ENCODE measurements at regions not wholly inside any gene's neighbourhood (a gene's known extent, or its start where the extent isn't known, plus 50 kb on each side); places are given as distances from the start of the nearest gene placed in this dataset.

DNA sequence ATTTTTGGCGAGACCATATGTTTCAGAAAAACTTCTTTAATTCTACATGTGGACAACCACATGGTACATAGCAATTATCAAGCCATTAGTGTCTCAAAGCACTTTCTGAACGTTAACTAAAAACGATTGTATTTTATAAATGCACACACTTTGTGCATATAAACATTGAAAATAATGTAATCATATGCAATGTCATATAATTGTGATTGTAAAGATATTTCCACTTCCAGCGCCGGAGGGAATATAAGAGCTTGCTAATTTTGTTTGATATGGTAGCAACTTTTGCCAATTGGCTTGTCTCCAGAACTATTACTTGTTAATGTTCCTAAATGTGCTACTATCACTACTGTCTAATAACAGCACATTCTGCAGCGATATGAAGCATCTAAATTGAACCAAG lies 162.3 kb upstream of the SMIM31 start (continued):
- TF ChIP-seq GLIS2 (tag by site-specific recombination; IDR thresholded peaks at IDR 0.05), result no peak
- no peak for TF ChIP-seq ZFP37 (tag by site-specific recombination; IDR thresholded peaks at IDR 0.05)
- TF ChIP-seq ZNF501 (tag by site-specific recombination; IDR thresholded peaks at IDR 0.05), result no peak

DNA sequence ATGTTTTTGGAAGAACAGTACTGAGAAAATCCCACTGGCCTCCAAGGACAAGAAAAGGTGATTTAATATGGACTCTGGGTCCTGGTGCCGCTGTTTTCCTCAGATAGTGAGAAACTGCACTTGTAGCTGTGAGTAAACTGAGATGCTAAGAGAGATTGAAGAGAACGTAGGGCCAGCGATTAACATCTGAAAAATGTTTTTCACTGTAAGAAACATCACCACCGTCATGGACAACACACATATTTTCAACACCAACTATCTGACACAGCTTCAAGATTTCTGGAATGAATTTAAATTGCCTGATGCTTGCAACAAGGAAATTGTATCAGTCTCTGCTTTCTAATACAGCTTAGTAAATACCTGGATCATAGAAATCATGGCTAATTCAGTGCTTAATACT lies 158.2 kb upstream of the SMIM31 start:
- Histone ChIP-seq H3K27ac (ENCODE audit: extremely low read depth, low read depth, low read length) (no peak overlapping the region), H3K4me1 (ENCODE audit: control insufficient read depth, insufficient read depth, low read length) (no peaks in the 10 kb centered on the region), H3K4me3 (ENCODE audit: low read depth, low read length) (no peak overlapping the region), H3K36me3 (ENCODE audit: control insufficient read depth in 2 of 2, insufficient read depth in 1 of 2, low read length in 2 of 2) (no peaks in the 10 kb centered on the region), H3K9me3 (ENCODE audit: control insufficient read depth, insufficient read depth, low read depth, low read length) (no peaks in the 10 kb centered on the region)
- no peak for TF ChIP-seq FEZF1 (tag by site-specific recombination; IDR thresholded peaks at IDR 0.05)
- no peak for TF ChIP-seq ZNF24 (tag by site-specific recombination; IDR thresholded peaks at IDR 0.05)
- TF ChIP-seq, protein P1, sequence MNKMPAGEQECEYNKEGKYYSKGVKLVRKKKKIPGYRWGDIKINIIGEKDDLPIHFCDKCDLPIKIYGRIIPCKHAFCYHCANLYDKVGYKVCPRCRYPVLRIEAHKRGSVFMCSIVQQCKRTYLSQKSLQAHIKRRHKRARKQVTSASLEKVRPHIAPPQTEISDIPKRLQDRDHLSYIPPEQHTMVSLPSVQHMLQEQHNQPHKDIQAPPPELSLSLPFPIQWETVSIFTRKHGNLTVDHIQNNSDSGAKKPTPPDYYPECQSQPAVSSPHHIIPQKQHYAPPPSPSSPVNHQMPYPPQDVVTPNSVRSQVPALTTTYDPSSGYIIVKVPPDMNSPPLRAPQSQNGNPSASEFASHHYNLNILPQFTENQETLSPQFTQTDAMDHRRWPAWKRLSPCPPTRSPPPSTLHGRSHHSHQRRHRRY (tag by site-specific recombination; IDR thresholded peaks at IDR 0.05), result no peak
- TF ChIP-seq, protein P2, sequence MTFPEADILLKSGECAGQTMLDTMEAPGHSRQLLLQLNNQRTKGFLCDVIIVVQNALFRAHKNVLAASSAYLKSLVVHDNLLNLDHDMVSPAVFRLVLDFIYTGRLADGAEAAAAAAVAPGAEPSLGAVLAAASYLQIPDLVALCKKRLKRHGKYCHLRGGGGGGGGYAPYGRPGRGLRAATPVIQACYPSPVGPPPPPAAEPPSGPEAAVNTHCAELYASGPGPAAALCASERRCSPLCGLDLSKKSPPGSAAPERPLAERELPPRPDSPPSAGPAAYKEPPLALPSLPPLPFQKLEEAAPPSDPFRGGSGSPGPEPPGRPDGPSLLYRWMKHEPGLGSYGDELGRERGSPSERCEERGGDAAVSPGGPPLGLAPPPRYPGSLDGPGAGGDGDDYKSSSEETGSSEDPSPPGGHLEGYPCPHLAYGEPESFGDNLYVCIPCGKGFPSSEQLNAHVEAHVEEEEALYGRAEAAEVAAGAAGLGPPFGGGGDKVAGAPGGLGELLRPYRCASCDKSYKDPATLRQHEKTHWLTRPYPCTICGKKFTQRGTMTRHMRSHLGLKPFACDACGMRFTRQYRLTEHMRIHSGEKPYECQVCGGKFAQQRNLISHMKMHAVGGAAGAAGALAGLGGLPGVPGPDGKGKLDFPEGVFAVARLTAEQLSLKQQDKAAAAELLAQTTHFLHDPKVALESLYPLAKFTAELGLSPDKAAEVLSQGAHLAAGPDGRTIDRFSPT (tag by site-specific recombination; IDR thresholded peaks at IDR 0.05), result no peak
- TF ChIP-seq ZNF214 (tag by site-specific recombination; IDR thresholded peaks at IDR 0.05; ENCODE audit: borderline replicate concordance), result no peak
- TF ChIP-seq SP7 (tag by site-specific recombination; IDR thresholded peaks at IDR 0.05), result no peak
- no peak for TF ChIP-seq ZNF112 (tag by site-specific recombination; IDR thresholded peaks at IDR 0.05)
- no peak for TF ChIP-seq ZNF610 (tag by site-specific recombination; IDR thresholded peaks at IDR 0.05; ENCODE audit: borderline replicate concordance)
- no peak for TF ChIP-seq YY2 (tag by site-specific recombination; IDR thresholded peaks at IDR 0.05)
- TF ChIP-seq, protein P3, sequence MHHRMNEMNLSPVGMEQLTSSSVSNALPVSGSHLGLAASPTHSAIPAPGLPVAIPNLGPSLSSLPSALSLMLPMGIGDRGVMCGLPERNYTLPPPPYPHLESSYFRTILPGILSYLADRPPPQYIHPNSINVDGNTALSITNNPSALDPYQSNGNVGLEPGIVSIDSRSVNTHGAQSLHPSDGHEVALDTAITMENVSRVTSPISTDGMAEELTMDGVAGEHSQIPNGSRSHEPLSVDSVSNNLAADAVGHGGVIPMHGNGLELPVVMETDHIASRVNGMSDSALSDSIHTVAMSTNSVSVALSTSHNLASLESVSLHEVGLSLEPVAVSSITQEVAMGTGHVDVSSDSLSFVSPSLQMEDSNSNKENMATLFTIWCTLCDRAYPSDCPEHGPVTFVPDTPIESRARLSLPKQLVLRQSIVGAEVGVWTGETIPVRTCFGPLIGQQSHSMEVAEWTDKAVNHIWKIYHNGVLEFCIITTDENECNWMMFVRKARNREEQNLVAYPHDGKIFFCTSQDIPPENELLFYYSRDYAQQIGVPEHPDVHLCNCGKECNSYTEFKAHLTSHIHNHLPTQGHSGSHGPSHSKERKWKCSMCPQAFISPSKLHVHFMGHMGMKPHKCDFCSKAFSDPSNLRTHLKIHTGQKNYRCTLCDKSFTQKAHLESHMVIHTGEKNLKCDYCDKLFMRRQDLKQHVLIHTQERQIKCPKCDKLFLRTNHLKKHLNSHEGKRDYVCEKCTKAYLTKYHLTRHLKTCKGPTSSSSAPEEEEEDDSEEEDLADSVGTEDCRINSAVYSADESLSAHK (tag by site-specific recombination; IDR thresholded peaks at IDR 0.05), result no peak
- TF ChIP-seq, protein P4, sequence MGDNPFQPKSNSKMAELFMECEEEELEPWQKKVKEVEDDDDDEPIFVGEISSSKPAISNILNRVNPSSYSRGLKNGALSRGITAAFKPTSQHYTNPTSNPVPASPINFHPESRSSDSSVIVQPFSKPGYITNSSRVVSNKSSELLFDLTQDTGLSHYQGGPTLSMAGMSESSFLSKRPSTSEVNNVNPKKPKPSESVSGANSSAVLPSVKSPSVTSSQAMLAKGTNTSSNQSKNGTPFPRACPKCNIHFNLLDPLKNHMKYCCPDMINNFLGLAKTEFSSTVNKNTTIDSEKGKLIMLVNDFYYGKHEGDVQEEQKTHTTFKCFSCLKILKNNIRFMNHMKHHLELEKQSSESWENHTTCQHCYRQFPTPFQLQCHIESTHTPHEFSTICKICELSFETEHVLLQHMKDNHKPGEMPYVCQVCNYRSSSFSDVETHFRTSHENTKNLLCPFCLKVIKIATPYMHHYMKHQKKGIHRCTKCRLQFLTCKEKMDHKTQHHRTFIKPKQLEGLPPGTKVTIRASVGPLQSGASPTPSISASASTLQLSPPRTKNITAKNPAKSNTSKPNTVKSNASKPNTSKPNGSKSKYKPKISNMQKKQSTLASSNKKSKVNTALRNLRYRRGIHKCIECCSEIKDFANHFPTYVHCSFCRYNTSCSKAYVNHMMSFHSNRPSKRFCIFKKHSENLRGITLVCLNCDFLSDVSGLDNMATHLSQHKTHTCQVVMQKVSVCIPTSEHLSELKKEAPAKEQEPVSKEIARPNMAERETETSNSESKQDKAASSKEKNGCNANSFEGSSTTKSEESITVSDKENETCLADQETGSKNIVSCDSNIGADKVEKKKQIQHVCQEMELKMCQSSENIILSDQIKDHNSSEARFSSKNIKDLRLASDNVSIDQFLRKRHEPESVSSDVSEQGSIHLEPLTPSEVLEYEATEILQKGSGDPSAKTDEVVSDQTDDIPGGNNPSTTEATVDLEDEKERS (tag by site-specific recombination; IDR thresholded peaks at IDR 0.05), result no peak
- TF ChIP-seq, protein P5, sequence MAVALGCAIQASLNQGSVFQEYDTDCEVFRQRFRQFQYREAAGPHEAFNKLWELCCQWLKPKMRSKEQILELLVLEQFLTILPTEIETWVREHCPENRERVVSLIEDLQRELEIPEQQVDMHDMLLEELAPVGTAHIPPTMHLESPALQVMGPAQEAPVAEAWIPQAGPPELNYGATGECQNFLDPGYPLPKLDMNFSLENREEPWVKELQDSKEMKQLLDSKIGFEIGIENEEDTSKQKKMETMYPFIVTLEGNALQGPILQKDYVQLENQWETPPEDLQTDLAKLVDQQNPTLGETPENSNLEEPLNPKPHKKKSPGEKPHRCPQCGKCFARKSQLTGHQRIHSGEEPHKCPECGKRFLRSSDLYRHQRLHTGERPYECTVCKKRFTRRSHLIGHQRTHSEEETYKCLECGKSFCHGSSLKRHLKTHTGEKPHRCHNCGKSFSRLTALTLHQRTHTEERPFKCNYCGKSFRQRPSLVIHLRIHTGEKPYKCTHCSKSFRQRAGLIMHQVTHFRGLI (tag by site-specific recombination; IDR thresholded peaks at IDR 0.05), result no peak
- no peak for TF ChIP-seq HOXD13 (CRISPR knock-in tag; IDR thresholded peaks at IDR 0.05; ENCODE audit: borderline replicate concordance)
- no peak for TF ChIP-seq ZNF677 (tag by site-specific recombination; IDR thresholded peaks at IDR 0.05)
- TF ChIP-seq, protein P6, sequence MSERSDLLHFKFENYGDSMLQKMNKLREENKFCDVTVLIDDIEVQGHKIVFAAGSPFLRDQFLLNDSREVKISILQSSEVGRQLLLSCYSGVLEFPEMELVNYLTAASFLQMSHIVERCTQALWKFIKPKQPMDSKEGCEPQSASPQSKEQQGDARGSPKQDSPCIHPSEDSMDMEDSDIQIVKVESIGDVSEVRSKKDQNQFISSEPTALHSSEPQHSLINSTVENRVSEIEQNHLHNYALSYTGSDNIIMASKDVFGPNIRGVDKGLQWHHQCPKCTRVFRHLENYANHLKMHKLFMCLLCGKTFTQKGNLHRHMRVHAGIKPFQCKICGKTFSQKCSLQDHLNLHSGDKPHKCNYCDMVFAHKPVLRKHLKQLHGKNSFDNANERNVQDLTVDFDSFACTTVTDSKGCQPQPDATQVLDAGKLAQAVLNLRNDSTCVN (tag by site-specific recombination; optimal IDR thresholded peaks at IDR 0.05), result no peak
- TF ChIP-seq, protein P7, sequence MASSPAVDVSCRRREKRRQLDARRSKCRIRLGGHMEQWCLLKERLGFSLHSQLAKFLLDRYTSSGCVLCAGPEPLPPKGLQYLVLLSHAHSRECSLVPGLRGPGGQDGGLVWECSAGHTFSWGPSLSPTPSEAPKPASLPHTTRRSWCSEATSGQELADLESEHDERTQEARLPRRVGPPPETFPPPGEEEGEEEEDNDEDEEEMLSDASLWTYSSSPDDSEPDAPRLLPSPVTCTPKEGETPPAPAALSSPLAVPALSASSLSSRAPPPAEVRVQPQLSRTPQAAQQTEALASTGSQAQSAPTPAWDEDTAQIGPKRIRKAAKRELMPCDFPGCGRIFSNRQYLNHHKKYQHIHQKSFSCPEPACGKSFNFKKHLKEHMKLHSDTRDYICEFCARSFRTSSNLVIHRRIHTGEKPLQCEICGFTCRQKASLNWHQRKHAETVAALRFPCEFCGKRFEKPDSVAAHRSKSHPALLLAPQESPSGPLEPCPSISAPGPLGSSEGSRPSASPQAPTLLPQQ (tag by site-specific recombination; IDR thresholded peaks at IDR 0.05), result no peak
- no peak for TF ChIP-seq ZEB2 (tag by site-specific recombination; IDR thresholded peaks at IDR 0.05)
- no peak for TF ChIP-seq ZNF433 (tag by site-specific recombination; IDR thresholded peaks at IDR 0.05; ENCODE audit: low read depth)
- no peak for TF ChIP-seq KLF10 (tag by site-specific recombination; IDR thresholded peaks at IDR 0.05)
- POLR2A ChIA-PET, result no interaction called here
- CTCF ChIA-PET, result no interaction called here
